ENCODE measurements at regions not wholly inside any gene's neighbourhood (a gene's known extent, or its start where the extent isn't known, plus 50 kb on each side); places are given as distances from the start of the nearest gene placed in this dataset.

- WGBS, 2 donors, result 94% methylated on average over 12 of the region's 12 CpGs
- no peak overlapping the region for H3K4me3 ChIP-seq (ENCODE audit: low read depth, poor library complexity, severe bottlenecking)
- no peak for TF ChIP-seq POLR2A (IDR thresholded peaks at IDR 0.05)
- no peak for TF ChIP-seq CTCF (IDR thresholded peaks at IDR 0.05)
- intact Hi-C loops (cut with DNase I; ENCODE audit: low total_unique reads), result no loop called here
- no peak for DNase-seq (ENCODE audit: low spot score in 2 of 2)
Observed at GRCh38 chr5:5589857-5590256, 167.4 kb downstream of the ICE1 start.

- TF ChIP-seq CTCF (IDR thresholded peaks at IDR 0.05) (no peak), POLR2A (IDR thresholded peaks at IDR 0.05) (no peak)
- 79 to 80% methylated on average over 11 of the region's 12 CpGs for WGBS, 2 donors
- DNase-seq (ENCODE audit: low spot score in 2 of 2), result no peak
- H3K4me3 ChIP-seq (ENCODE audit: low read depth, poor library complexity, severe bottlenecking), result no peak overlapping the region
- intact Hi-C loops (cut with DNase I; ENCODE audit: low total_unique reads), result no loop called here
Observed at GRCh38 chr5:5588887-5589826, 166.7 kb downstream of the ICE1 start.

DNA sequence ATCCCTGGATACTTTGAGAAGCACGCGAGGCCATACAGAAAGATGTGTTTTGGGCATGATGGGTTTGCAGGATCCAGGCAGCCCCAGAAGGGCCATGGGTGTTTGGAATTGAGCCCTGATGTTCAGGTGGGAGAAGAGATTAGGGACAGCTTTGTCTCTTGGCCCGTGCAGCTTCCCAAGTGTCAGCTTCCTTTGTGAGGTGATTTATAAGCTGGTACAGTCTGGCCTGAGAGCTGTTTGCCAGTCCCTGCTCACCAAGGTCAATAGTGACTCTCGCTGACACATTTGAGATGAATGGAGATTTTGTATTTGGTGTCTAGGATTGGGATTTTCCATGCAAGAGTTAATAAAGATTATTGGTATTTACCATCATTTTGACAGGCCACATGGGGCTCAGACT lies 165.9 kb downstream of the ICE1 start:
- no peak overlapping the region for H3K4me3 ChIP-seq (ENCODE audit: low read depth, poor library complexity, severe bottlenecking)
- intact Hi-C loops (cut with DNase I; ENCODE audit: low total_unique reads), result no loop called here
- WGBS, 2 donors, result 82 to 89% methylated on average over 4 of the region's 4 CpGs
- TF ChIP-seq POLR2A (IDR thresholded peaks at IDR 0.05) (no peak), CTCF (IDR thresholded peaks at IDR 0.05) (no peak)
- DNase-seq (ENCODE audit: low spot score in 2 of 2), result no peak

DNA sequence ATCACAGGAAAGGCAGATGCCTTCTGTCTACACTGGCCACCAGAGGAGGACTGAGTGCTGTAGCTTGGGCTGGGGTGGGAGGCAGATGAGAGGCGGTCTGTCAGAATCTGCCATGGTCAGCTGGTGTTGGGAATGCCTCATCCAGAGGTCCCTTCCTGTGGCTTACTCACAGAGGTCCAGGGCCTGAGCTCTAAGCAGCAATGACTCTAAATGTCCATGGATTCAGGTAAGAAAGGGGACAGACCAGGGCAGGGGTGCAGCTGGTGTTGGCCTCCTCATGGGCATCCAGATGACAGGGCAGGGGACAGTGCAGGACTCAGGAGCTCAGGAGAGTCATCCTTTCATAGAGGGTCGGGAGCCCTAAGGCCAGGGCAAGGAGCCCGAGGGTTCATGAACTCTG lies 165.0 kb downstream of the ICE1 start:
- 85 to 87% methylated on average over 3 of the region's 3 CpGs for WGBS, 2 donors
- intact Hi-C loops (cut with DNase I; ENCODE audit: low total_unique reads), result no loop called here
- no peak overlapping the region for H3K4me3 ChIP-seq (ENCODE audit: low read depth, poor library complexity, severe bottlenecking)
- peak in 1 of 2 donors; percentile 72 for DNase-seq (ENCODE audit: low spot score in 2 of 2)
- TF ChIP-seq POLR2A (IDR thresholded peaks at IDR 0.05) (no peak), CTCF (IDR thresholded peaks at IDR 0.05) (no peak)

DNA sequence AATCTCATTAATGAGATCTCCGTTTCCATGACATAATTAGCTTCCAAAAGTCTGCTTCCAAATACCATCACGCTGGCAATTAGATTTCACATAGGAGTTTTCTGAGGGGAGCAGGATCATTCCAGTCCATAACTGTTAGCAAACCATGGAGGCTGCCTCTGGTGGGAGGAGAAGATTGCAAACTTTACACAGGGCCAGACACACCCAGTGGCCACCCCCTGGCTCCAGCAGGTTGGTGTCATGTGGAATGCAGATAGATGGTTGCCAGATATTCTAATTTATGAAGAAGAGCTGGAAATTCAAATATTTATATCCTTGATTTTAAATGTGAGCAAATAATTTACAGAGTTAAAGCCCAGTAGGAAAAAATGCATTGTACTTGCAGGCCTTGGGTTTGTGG lies 164.2 kb downstream of the ICE1 start:
- intact Hi-C loops (cut with DNase I; ENCODE audit: low total_unique reads), result no loop called here
- no peak for DNase-seq (ENCODE audit: low spot score in 2 of 2)
- TF ChIP-seq CTCF (IDR thresholded peaks at IDR 0.05) (no peak), POLR2A (IDR thresholded peaks at IDR 0.05) (no peak)
- no peak overlapping the region for H3K4me3 ChIP-seq (ENCODE audit: low read depth, poor library complexity, severe bottlenecking)
- WGBS, 2 donors, result 43 to 45% methylated on average over 2 of the region's 2 CpGs
